ENCODE measurements at regions not wholly inside any gene's neighbourhood (a gene's known extent, or its start where the extent isn't known, plus 50 kb on each side); places are given as distances from the start of the nearest gene placed in this dataset.

DNA sequence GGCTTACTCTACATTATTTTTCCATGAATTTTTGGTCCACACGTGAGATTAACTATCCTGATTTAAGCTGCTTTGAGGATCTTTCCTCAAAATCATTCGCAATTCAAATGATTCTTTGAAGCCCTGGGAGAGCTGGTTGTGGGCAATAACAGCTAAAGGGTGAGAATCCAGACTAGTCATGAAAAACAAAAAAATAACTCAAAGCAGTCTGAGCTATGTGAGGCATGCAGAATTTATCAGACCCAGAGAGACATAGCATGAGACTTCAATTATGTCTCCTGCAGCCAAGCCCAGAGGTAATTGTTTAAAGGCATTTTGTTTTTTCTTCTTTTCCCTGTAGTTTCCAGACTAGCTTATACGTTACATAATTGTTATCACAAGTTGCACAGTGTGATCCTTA, 517.3 kb upstream of the PTCHD4 start:
- TF ChIP-seq, protein P1, sequence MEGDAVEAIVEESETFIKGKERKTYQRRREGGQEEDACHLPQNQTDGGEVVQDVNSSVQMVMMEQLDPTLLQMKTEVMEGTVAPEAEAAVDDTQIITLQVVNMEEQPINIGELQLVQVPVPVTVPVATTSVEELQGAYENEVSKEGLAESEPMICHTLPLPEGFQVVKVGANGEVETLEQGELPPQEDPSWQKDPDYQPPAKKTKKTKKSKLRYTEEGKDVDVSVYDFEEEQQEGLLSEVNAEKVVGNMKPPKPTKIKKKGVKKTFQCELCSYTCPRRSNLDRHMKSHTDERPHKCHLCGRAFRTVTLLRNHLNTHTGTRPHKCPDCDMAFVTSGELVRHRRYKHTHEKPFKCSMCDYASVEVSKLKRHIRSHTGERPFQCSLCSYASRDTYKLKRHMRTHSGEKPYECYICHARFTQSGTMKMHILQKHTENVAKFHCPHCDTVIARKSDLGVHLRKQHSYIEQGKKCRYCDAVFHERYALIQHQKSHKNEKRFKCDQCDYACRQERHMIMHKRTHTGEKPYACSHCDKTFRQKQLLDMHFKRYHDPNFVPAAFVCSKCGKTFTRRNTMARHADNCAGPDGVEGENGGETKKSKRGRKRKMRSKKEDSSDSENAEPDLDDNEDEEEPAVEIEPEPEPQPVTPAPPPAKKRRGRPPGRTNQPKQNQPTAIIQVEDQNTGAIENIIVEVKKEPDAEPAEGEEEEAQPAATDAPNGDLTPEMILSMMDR (IDR thresholded peaks at IDR 0.05), result no peak
- no peak for TF ChIP-seq EP300 (IDR thresholded peaks at IDR 0.05; ENCODE audit: low read depth)
- no peak for TF ChIP-seq POLR2AphosphoS5 (IDR thresholded peaks at IDR 0.05)
